NCI-H345 treated with DMSO at 0.1 percent for 48 hours (cell line): ENCODE measurements at regions not wholly inside any gene's neighbourhood (a gene's known extent, or its start where the extent isn't known, plus 50 kb on each side); places are given as distances from the start of the nearest gene placed in this dataset.
"Not testable (repeated sequence)": the region's sequence is repeated elsewhere in the genome, so short reads cannot be mapped to it uniquely, and the experiment has no call there.

Source experiments
- DNase-seq: peaks from one replicate; lab custom pipeline; 2025; ENCODE audit not compliant: unreplicated experiment; lab: John Stamatoyannopoulos, UW

GRCh38 chr11:13216019-13216710 lies 61.4 kb upstream of the BMAL1 start:
- no peak for DNase-seq

GRCh38 chr11:13216711-13217075 lies 60.9 kb upstream of the BMAL1 start:
- no peak for DNase-seq

- not testable (repeated sequence) for DNase-seq
Measured at GRCh38 chr11:13218685-13219084, 58.9 kb upstream of the BMAL1 start.

GRCh38 chr11:13220148-13220547 lies 57.4 kb upstream of the BMAL1 start:
- no peak for DNase-seq

- DNase-seq = no peak
Measured at GRCh38 chr11:13221722-13222121, 55.9 kb upstream of the BMAL1 start.

- DNase-seq = no peak
Measured at GRCh38 chr11:13222285-13222684, 55.3 kb upstream of the BMAL1 start.

- no peak for DNase-seq
Measured at GRCh38 chr11:13223112-13223511, 54.5 kb upstream of the BMAL1 start.

GRCh38 chr11:13224324-13224723 lies 53.3 kb upstream of the BMAL1 start:
- DNase-seq = no peak

GRCh38 chr11:13225038-13226001 lies 52.3 kb upstream of the BMAL1 start:
- no peak for DNase-seq

GRCh38 chr11:13227676-13228255 lies 49.8 kb upstream of the BMAL1 start:
- DNase-seq = no peak
